ENCODE measurements at regions not wholly inside any gene's neighbourhood (a gene's known extent, or its start where the extent isn't known, plus 50 kb on each side); places are given as distances from the start of the nearest gene placed in this dataset.
A peak's percentile ranks its signal among the peaks of the same experiment; 100 is the strongest.
"Not testable (repeated sequence)": the region's sequence is repeated elsewhere in the genome, so short reads cannot be mapped to it uniquely, and the experiment has no call there.

- no peak for DNase-seq (ENCODE audit: low spot score)
Observed at GRCh38 chr3:22765679-22766078, 437.4 kb upstream of the UBE2E2 start.

- no peak for DNase-seq (ENCODE audit: low spot score)
Observed at GRCh38 chr3:22777834-22778233, 425.3 kb upstream of the UBE2E2 start.

- no peak for DNase-seq (ENCODE audit: low spot score)
Observed at GRCh38 chr3:22779737-22780136, 423.4 kb upstream of the UBE2E2 start.

- DNase-seq (ENCODE audit: low spot score) = no peak
Observed at GRCh38 chr3:22792533-22792932, 410.6 kb upstream of the UBE2E2 start.

GRCh38 chr3:22795917-22796316 lies 407.2 kb upstream of the UBE2E2 start:
- peak; percentile 8 for DNase-seq (ENCODE audit: low spot score)

- no peak for DNase-seq (ENCODE audit: low spot score)
Observed at GRCh38 chr3:22798461-22798860, 404.7 kb upstream of the UBE2E2 start.

GRCh38 chr3:22819209-22819608 lies 383.9 kb upstream of the UBE2E2 start:
- no peak for DNase-seq (ENCODE audit: low spot score)

GRCh38 chr3:22835041-22835440 lies 368.1 kb upstream of the UBE2E2 start:
- DNase-seq (ENCODE audit: low spot score) = peak; percentile 93

- DNase-seq (ENCODE audit: low spot score) = peak; percentile 32
Observed at GRCh38 chr3:22836131-22836530, 367.0 kb upstream of the UBE2E2 start.

GRCh38 chr3:22843854-22844253 lies 359.3 kb upstream of the UBE2E2 start:
- DNase-seq (ENCODE audit: low spot score) = no peak

- no peak for DNase-seq (ENCODE audit: low spot score)
Observed at GRCh38 chr3:22846566-22846965, 356.6 kb upstream of the UBE2E2 start.

GRCh38 chr3:22849583-22849982 lies 353.5 kb upstream of the UBE2E2 start:
- DNase-seq (ENCODE audit: low spot score) = not testable (repeated sequence)

- DNase-seq (ENCODE audit: low spot score) = no peak
Observed at GRCh38 chr3:22856811-22857210, 346.3 kb upstream of the UBE2E2 start.

- no peak for DNase-seq (ENCODE audit: low spot score)
Observed at GRCh38 chr3:22858486-22858885, 344.6 kb upstream of the UBE2E2 start.

GRCh38 chr3:22859618-22860017 lies 343.5 kb upstream of the UBE2E2 start:
- DNase-seq (ENCODE audit: low spot score) = no peak

- peak; percentile 37 for DNase-seq (ENCODE audit: low spot score)
Observed at GRCh38 chr3:22861426-22861825, 341.7 kb upstream of the UBE2E2 start.

- no peak for DNase-seq (ENCODE audit: low spot score)
Observed at GRCh38 chr3:22862111-22862510, 341.0 kb upstream of the UBE2E2 start.

- peak; percentile 14 for DNase-seq (ENCODE audit: low spot score)
Observed at GRCh38 chr3:22882834-22883233, 320.3 kb upstream of the UBE2E2 start.

GRCh38 chr3:22885039-22885438 lies 318.1 kb upstream of the UBE2E2 start:
- DNase-seq (ENCODE audit: low spot score) = no peak

GRCh38 chr3:22885574-22886341 lies 317.4 kb upstream of the UBE2E2 start:
- DNase-seq (ENCODE audit: low spot score) = no peak

GRCh38 chr3:22886439-22887068 lies 316.6 kb upstream of the UBE2E2 start:
- no peak for DNase-seq (ENCODE audit: low spot score)

- peak; percentile 54 for DNase-seq (ENCODE audit: low spot score)
Observed at GRCh38 chr3:22887664-22888291, 315.3 kb upstream of the UBE2E2 start.

- no peak for DNase-seq (ENCODE audit: low spot score)
Observed at GRCh38 chr3:22893101-22893500, 310.0 kb upstream of the UBE2E2 start.

All from kidney tubule cell (primary cell).